Activated naive CD4-positive, alpha-beta T cell treated with anti-CD3 and anti-CD28 coated beads, Interleukin-2, amount 50 U/mL, for 24 hours (primary cell): ENCODE measurements at regions not wholly inside any gene's neighbourhood (a gene's known extent, or its start where the extent isn't known, plus 50 kb on each side); places are given as distances from the start of the nearest gene placed in this dataset.

Source experiments
- H3K27ac Mint-ChIP-seq: one replicate; pipeline ENCODE4 v1.8.0; 2021; ENCODE audit warnings: mild to moderate bottlenecking, mixed read lengths
- H3K27me3 Mint-ChIP-seq: one replicate; pipeline ENCODE4 v1.8.0; 2021; ENCODE audit warnings: mixed read lengths
- H3K36me3 Mint-ChIP-seq: one replicate; pipeline ENCODE4 v1.8.0; 2021; ENCODE audit warnings: mixed read lengths
- H3K4me1 Mint-ChIP-seq: one replicate; pipeline ENCODE4 v1.8.0; 2021; ENCODE audit warnings: mixed read lengths
- H3K4me3 Mint-ChIP-seq: one replicate; pipeline ENCODE4 v1.8.0; 2021; ENCODE audit warnings: mild to moderate bottlenecking, mixed read lengths
- H3K9me3 Mint-ChIP-seq: one replicate; pipeline ENCODE4 v1.8.0; 2021; ENCODE audit warnings: mixed read lengths

- Mint-ChIP-seq H3K9me3 (peaks cover 6% of the 10 kb centered on the region), H3K27ac (no peak overlapping the region), H3K4me3 (no peak overlapping the region), H3K36me3 (peaks cover 1% of the 10 kb centered on the region), H3K27me3 (peaks cover 11% of the 10 kb centered on the region), H3K4me1 (no peaks in the 10 kb centered on the region)
Measured at GRCh38 chr17:62913991-62914570, 52.0 kb upstream of the TANC2 start.

GRCh38 chr17:62912363-62912762 is 53.7 kb upstream of the TANC2 start:
- peaks cover 1% of the 10 kb centered on the region for H3K36me3 Mint-ChIP-seq
- peaks cover 6% of the 10 kb centered on the region for H3K9me3 Mint-ChIP-seq
- H3K4me1 Mint-ChIP-seq: no peaks in the 10 kb centered on the region
- H3K27ac Mint-ChIP-seq: no peak overlapping the region
- H3K27me3 Mint-ChIP-seq: peaks cover 11% of the 10 kb centered on the region
- no peak overlapping the region for H3K4me3 Mint-ChIP-seq

GRCh38 chr17:62911114-62911513 is 54.9 kb upstream of the TANC2 start:
- Mint-ChIP-seq H3K27me3 (peaks cover 6% of the 10 kb centered on the region), H3K36me3 (peaks cover 1% of the 10 kb centered on the region)

GRCh38 chr17:62910277-62910676 is 55.8 kb upstream of the TANC2 start:
- H3K4me3 Mint-ChIP-seq: no peak overlapping the region
- peaks cover 6% of the 10 kb centered on the region for H3K27me3 Mint-ChIP-seq
- H3K36me3 Mint-ChIP-seq: peaks cover 1% of the 10 kb centered on the region
- peaks cover 6% of the 10 kb centered on the region for H3K9me3 Mint-ChIP-seq
- H3K4me1 Mint-ChIP-seq: no peaks in the 10 kb centered on the region
- no peak overlapping the region for H3K27ac Mint-ChIP-seq

More at GRCh38 chr17:62911114-62911513, 54.9 kb upstream of the TANC2 start:
- H3K4me1 Mint-ChIP-seq: no peaks in the 10 kb centered on the region
- no peak overlapping the region for H3K4me3 Mint-ChIP-seq
- no peak overlapping the region for H3K27ac Mint-ChIP-seq
- peaks cover 6% of the 10 kb centered on the region for H3K9me3 Mint-ChIP-seq

- H3K27me3 Mint-ChIP-seq: peaks cover 4% of the 10 kb centered on the region
- H3K4me3 Mint-ChIP-seq: no peak overlapping the region
- peaks cover 6% of the 10 kb centered on the region for H3K9me3 Mint-ChIP-seq
- no peak overlapping the region for H3K27ac Mint-ChIP-seq
- no peaks in the 10 kb centered on the region for H3K4me1 Mint-ChIP-seq
- peaks cover 1% of the 10 kb centered on the region for H3K36me3 Mint-ChIP-seq
Measured at GRCh38 chr17:62907961-62908360, 58.1 kb upstream of the TANC2 start.

GRCh38 chr17:62906881-62907280 is 59.2 kb upstream of the TANC2 start:
- Mint-ChIP-seq H3K27ac (no peak overlapping the region), H3K27me3 (peaks cover 4% of the 10 kb centered on the region), H3K9me3 (no peaks in the 10 kb centered on the region), H3K4me3 (no peak overlapping the region), H3K4me1 (no peaks in the 10 kb centered on the region), H3K36me3 (no peaks in the 10 kb centered on the region)

DNA sequence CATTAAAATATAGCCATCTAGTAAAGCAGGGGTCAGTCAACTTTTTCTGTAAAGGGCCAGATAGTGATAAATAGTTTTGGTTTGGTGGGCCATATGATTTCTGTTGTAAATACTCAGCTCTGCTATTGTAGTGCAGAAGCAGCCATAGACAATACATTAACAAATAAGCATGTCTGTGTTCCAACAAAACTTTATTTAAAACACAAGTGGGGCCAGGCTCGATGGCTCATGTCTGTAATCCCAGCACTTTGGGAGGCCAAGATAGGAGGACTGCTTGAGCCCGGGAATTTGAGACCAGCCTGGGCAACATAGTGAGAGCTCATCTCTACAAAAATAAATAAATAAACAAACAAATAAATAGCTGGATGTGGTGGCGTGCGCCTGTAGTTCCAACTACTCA is 60.8 kb upstream of the TANC2 start:
- Mint-ChIP-seq H3K9me3 (no peaks in the 10 kb centered on the region), H3K27me3 (no peaks in the 10 kb centered on the region), H3K4me3 (no peak overlapping the region), H3K36me3 (no peaks in the 10 kb centered on the region), H3K27ac (no peak overlapping the region), H3K4me1 (no peaks in the 10 kb centered on the region)

GRCh38 chr17:62902531-62903220 is 63.4 kb upstream of the TANC2 start:
- H3K27ac Mint-ChIP-seq: no peak overlapping the region
- H3K9me3 Mint-ChIP-seq: no peaks in the 10 kb centered on the region
- H3K36me3 Mint-ChIP-seq: no peaks in the 10 kb centered on the region
- H3K4me3 Mint-ChIP-seq: no peak overlapping the region
- H3K27me3 Mint-ChIP-seq: no peaks in the 10 kb centered on the region
- no peaks in the 10 kb centered on the region for H3K4me1 Mint-ChIP-seq

GRCh38 chr17:62901544-62901943 is 64.5 kb upstream of the TANC2 start:
- no peak overlapping the region for H3K27ac Mint-ChIP-seq

GRCh38 chr17:62900096-62900495 is 65.9 kb upstream of the TANC2 start:
- Mint-ChIP-seq H3K36me3 (no peaks in the 10 kb centered on the region), H3K27ac (no peak overlapping the region), H3K27me3 (no peaks in the 10 kb centered on the region), H3K4me3 (no peak overlapping the region), H3K4me1 (no peaks in the 10 kb centered on the region), H3K9me3 (no peaks in the 10 kb centered on the region)

More at GRCh38 chr17:62901544-62901943, 64.5 kb upstream of the TANC2 start:
- no peak overlapping the region for H3K4me3 Mint-ChIP-seq
- no peaks in the 10 kb centered on the region for H3K36me3 Mint-ChIP-seq
- no peaks in the 10 kb centered on the region for H3K4me1 Mint-ChIP-seq
- no peaks in the 10 kb centered on the region for H3K27me3 Mint-ChIP-seq
- no peaks in the 10 kb centered on the region for H3K9me3 Mint-ChIP-seq

DNA sequence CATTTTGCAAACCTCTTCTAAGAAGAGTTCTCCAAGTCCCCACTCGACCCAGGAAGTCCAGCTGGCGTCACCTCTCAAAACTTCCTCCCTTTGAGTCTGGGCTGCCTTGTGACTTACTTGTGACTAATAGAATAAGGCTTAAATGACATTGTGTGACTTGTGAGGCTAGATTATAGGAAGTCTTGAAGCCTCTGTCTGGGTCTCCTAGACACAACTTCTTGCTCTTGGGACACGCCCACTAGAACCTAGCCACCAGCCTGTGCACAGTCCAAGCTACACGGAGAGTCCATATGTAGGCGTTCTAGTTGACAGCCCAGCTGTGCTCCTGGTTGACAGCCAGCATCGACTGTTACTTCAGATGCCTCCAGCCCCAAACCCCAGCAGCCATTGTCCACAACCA is 66.7 kb upstream of the TANC2 start:
- no peaks in the 10 kb centered on the region for H3K27me3 Mint-ChIP-seq
- H3K4me1 Mint-ChIP-seq: no peaks in the 10 kb centered on the region
- H3K27ac Mint-ChIP-seq: no peak overlapping the region
- no peaks in the 10 kb centered on the region for H3K36me3 Mint-ChIP-seq
- no peak overlapping the region for H3K4me3 Mint-ChIP-seq
- no peaks in the 10 kb centered on the region for H3K9me3 Mint-ChIP-seq

DNA sequence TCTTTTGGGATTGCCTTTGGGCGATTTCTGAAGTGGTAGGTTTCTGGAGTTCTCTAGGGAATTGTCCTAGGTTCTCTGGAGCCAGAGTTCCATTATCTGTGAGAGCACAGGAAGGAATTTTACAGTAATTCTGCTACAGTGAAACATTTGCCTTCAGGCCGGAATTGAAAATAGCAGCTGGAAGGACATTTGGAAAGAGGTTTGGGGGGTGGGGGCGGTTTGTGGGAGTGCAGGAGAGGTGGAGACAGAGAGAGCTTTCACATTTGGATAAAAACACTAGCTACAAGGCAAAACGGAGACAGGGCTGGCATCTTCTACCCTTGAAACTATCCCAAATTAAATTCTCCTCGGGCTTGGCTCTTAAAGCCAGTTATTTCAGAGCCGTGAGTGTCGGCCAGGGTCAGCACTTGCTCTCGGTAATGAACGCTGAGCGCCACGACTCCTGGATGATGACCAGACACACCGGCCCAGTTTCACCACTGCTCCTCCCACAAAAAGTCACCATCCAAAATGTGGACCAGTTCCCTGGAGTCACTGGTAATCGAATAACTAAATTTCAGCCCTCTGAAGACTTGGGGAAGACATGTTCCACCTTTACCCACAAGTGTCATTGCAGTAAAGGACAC is 67.7 kb upstream of the TANC2 start:
- Mint-ChIP-seq H3K4me1 (no peaks in the 10 kb centered on the region), H3K27ac (no peak overlapping the region), H3K4me3 (no peak overlapping the region), H3K27me3 (no peaks in the 10 kb centered on the region), H3K9me3 (no peaks in the 10 kb centered on the region), H3K36me3 (no peaks in the 10 kb centered on the region)

GRCh38 chr17:62897706-62898105 is 68.3 kb upstream of the TANC2 start:
- H3K4me3 Mint-ChIP-seq: no peak overlapping the region
- H3K27ac Mint-ChIP-seq: no peak overlapping the region
- no peaks in the 10 kb centered on the region for H3K36me3 Mint-ChIP-seq
- peaks cover 5% of the 10 kb centered on the region for H3K4me1 Mint-ChIP-seq
- no peaks in the 10 kb centered on the region for H3K9me3 Mint-ChIP-seq
- H3K27me3 Mint-ChIP-seq: no peaks in the 10 kb centered on the region

DNA sequence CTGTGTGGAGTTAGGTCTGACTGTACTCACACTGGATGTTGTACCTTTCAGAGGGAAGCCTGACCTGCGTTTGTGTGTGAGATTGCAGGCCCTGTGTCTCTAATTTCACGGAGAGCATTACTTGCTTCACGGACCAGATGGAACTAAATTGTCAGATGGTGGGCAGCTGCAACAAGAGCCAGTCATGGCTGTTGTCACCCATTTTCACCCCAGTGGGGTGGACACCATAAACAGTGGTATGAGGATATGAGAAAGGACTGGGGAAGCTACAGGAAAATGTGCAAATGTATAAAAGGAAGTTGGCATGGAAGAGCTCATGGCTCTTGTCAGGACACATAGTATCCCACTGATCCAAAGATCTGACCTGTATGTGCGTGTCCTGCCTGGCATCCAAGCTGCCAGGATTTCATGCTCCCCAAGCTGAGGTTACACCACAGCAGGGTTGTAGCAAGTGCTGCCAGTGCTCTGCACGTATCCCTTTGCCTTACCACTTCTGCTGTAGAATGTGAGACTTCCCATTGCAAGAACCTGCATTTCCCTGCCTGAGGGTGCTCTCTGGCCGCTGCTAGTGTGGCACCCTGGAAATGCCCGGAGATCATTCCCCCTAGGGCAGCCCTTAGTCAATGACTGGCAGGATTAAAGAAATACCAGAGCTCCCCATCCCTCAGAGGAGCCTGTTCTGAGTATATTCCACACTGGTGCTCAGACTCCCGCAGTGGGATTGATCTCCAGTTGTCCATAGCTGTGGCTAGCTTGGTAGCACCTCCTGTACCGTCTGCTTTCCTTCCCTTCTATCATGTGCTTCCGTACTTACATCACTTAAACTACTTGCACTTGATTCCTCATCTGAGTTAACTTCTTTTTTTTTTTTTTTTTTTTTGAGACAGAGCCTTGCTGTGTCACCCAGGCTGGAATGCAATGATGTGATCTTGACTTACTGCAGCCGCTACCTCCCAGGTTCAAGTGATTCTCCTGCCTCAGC is 70.4 kb upstream of the TANC2 start:
- Mint-ChIP-seq H3K36me3 (no peaks in the 10 kb centered on the region), H3K4me1 (peaks cover 9% of the 10 kb centered on the region), H3K9me3 (no peaks in the 10 kb centered on the region), H3K4me3 (no peak overlapping the region), H3K27me3 (no peaks in the 10 kb centered on the region), H3K27ac (no peak overlapping the region)

DNA sequence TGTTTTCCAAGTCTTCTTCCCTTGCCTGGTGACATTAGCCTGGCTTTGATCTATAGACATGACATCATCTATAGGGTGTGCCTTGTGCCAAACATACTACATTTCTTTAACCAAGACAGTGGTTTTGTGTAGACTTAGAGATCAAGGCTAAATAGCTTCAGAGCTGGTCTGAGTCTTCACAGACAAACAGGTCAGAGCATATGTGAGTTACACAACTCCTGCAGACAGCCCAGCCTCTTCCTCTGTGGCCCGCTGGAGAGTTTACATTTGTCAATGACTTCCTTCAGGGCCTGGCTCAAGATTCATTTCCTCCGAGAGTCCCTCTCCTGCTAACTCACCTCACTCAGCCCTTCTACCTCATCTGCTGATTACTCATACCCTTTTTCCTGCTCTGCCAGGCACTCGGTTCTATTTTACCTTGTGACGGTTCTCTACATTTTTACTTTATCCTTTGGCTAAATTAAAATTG is 73.1 kb upstream of the TANC2 start:
- peaks cover under 1% of the 10 kb centered on the region for H3K27me3 Mint-ChIP-seq
- H3K27ac Mint-ChIP-seq: no peak overlapping the region
- no peak overlapping the region for H3K4me3 Mint-ChIP-seq
- H3K4me1 Mint-ChIP-seq: peaks cover 9% of the 10 kb centered on the region
- H3K36me3 Mint-ChIP-seq: no peaks in the 10 kb centered on the region
- H3K9me3 Mint-ChIP-seq: no peaks in the 10 kb centered on the region
